ENCODE measurements at regions not wholly inside any gene's neighbourhood (a gene's known extent, or its start where the extent isn't known, plus 50 kb on each side); places are given as distances from the start of the nearest gene placed in this dataset.

DNA sequence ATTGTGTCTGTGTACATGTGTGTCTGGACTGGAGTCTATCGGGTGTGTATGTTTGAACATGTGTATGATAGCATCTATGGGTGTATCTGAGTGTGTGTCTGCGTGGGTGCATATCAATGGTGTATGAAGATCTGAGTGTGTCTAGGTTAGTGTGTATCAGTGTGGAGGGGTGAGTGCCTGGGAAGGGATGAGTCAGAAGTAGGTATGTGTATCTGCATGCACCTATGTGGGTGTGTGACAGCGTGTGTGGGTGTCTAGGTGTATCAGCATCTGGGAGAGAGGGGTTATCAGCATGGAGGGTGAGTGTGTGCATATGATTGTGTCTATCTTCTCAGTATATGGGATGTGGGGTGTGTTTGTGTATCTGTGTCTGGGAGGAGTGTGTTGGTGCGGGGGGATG, 58.2 kb upstream of the LHX1 start:
- POLR2A ChIA-PET = no interaction called here
- TF ChIP-seq CTBP1 (IDR thresholded peaks at IDR 0.05; ENCODE audit: borderline replicate concordance) = no peak

GRCh38 chr17:36879624-36880131, 57.6 kb upstream of the LHX1 start:
- DNase-seq (ENCODE audit: extremely low spot score) = no peak
- TF ChIP-seq, protein P1, sequence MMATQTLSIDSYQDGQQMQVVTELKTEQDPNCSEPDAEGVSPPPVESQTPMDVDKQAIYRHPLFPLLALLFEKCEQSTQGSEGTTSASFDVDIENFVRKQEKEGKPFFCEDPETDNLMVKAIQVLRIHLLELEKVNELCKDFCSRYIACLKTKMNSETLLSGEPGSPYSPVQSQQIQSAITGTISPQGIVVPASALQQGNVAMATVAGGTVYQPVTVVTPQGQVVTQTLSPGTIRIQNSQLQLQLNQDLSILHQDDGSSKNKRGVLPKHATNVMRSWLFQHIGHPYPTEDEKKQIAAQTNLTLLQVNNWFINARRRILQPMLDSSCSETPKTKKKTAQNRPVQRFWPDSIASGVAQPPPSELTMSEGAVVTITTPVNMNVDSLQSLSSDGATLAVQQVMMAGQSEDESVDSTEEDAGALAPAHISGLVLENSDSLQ (IDR thresholded peaks at IDR 0.05) = no peak
- no peak for TF ChIP-seq CTBP1 (IDR thresholded peaks at IDR 0.05; ENCODE audit: borderline replicate concordance)
- no peak for TF ChIP-seq ELF4 (IDR thresholded peaks at IDR 0.05)
- no peak for TF ChIP-seq FOXA1 (IDR thresholded peaks at IDR 0.05)
- TF ChIP-seq NFRKB (IDR thresholded peaks at IDR 0.05) = no peak
- no peak for TF ChIP-seq HDGF (IDR thresholded peaks at IDR 0.05; ENCODE audit: borderline replicate concordance)
- TF ChIP-seq SP1 (IDR thresholded peaks at IDR 0.05) = no peak
- TF ChIP-seq L3MBTL2 (conservative IDR thresholded peaks at IDR 0.05) = no peak
- no peak for TF ChIP-seq BHLHE40 (IDR thresholded peaks at IDR 0.05; ENCODE audit: borderline replicate concordance)
- TF ChIP-seq LEF1 (IDR thresholded peaks at IDR 0.05; ENCODE audit: borderline replicate concordance) = no peak
- TF ChIP-seq SUZ12 (IDR thresholded peaks at IDR 0.05) = no peak
- TF ChIP-seq ARNT (IDR thresholded peaks at IDR 0.05) = no peak
- no peak for TF ChIP-seq TARDBP (IDR thresholded peaks at IDR 0.05)
- no peak for TF ChIP-seq ZNF384 (IDR thresholded peaks at IDR 0.05)
- ChIA-PET CTCF (no interaction called here), POLR2A (no interaction called here)

More for the DNA sequence above, 58.2 kb upstream of the LHX1 start:
- CTCF ChIA-PET = no interaction called here
- no peak for DNase-seq (ENCODE audit: extremely low spot score)

GRCh38 chr17:36880268-36880905, 56.9 kb upstream of the LHX1 start:
- TF ChIP-seq NFRKB (IDR thresholded peaks at IDR 0.05) (no peak), ELF4 (IDR thresholded peaks at IDR 0.05) (no peak), ZNF384 (IDR thresholded peaks at IDR 0.05) (no peak), HDGF (IDR thresholded peaks at IDR 0.05; ENCODE audit: borderline replicate concordance) (no peak), BHLHE40 (IDR thresholded peaks at IDR 0.05; ENCODE audit: borderline replicate concordance) (no peak), L3MBTL2 (conservative IDR thresholded peaks at IDR 0.05) (no peak), ARNT (IDR thresholded peaks at IDR 0.05) (no peak), TARDBP (IDR thresholded peaks at IDR 0.05) (no peak), SP1 (IDR thresholded peaks at IDR 0.05) (no peak), SUZ12 (IDR thresholded peaks at IDR 0.05) (no peak), CTBP1 (IDR thresholded peaks at IDR 0.05; ENCODE audit: borderline replicate concordance) (no peak), FOXA1 (IDR thresholded peaks at IDR 0.05) (no peak), FOXM1 (IDR thresholded peaks at IDR 0.05; ENCODE audit: borderline replicate concordance) (no peak), LEF1 (IDR thresholded peaks at IDR 0.05; ENCODE audit: borderline replicate concordance) (no peak), FOXK2 (IDR thresholded peaks at IDR 0.05) (no peak)
- TF ChIP-seq, protein P1 (IDR thresholded peaks at IDR 0.05) = no peak
- POLR2A ChIA-PET = no interaction called here
- DNase-seq (ENCODE audit: extremely low spot score) = no peak
- CTCF ChIA-PET = no interaction called here

- ChIA-PET CTCF (no interaction called here), POLR2A (no interaction called here)
- no peak for TF ChIP-seq BHLHE40 (IDR thresholded peaks at IDR 0.05; ENCODE audit: borderline replicate concordance)
- no peak for TF ChIP-seq SP1 (IDR thresholded peaks at IDR 0.05)
- no peak for TF ChIP-seq FOXK2 (IDR thresholded peaks at IDR 0.05)
- TF ChIP-seq L3MBTL2 (conservative IDR thresholded peaks at IDR 0.05) = no peak
- TF ChIP-seq HDGF (IDR thresholded peaks at IDR 0.05; ENCODE audit: borderline replicate concordance) = no peak
- TF ChIP-seq FOXM1 (IDR thresholded peaks at IDR 0.05; ENCODE audit: borderline replicate concordance) = no peak
- TF ChIP-seq, protein P1 (IDR thresholded peaks at IDR 0.05) = no peak
- TF ChIP-seq LEF1 (IDR thresholded peaks at IDR 0.05; ENCODE audit: borderline replicate concordance) = no peak
- no peak for TF ChIP-seq NFRKB (IDR thresholded peaks at IDR 0.05)
- no peak for TF ChIP-seq ZNF384 (IDR thresholded peaks at IDR 0.05)
- TF ChIP-seq CTBP1 (IDR thresholded peaks at IDR 0.05; ENCODE audit: borderline replicate concordance) = no peak
- no peak for TF ChIP-seq ARNT (IDR thresholded peaks at IDR 0.05)
- no peak for TF ChIP-seq SUZ12 (IDR thresholded peaks at IDR 0.05)
- TF ChIP-seq ELF4 (IDR thresholded peaks at IDR 0.05) = no peak
- no peak for TF ChIP-seq TARDBP (IDR thresholded peaks at IDR 0.05)
- no peak for TF ChIP-seq FOXA1 (IDR thresholded peaks at IDR 0.05)
- DNase-seq (ENCODE audit: extremely low spot score) = no peak
These were observed 56.0 kb upstream of the LHX1 start for GRCh38 chr17:36881323-36881722.

- ChIA-PET POLR2A (interaction anchor here (0.7 kb wide), 1 partner anchor 15 kb away, joined by 3 read pairs; no protein-coding TSS in a partner anchor), CTCF (no interaction called here)
- no peak for DNase-seq (ENCODE audit: extremely low spot score)
- no peak for TF ChIP-seq SUZ12 (IDR thresholded peaks at IDR 0.05)
- TF ChIP-seq, protein P1 (IDR thresholded peaks at IDR 0.05) = no peak
- no peak for TF ChIP-seq NFRKB (IDR thresholded peaks at IDR 0.05)
- no peak for TF ChIP-seq HDGF (IDR thresholded peaks at IDR 0.05; ENCODE audit: borderline replicate concordance)
- no peak for TF ChIP-seq ZNF384 (IDR thresholded peaks at IDR 0.05)
These were observed 52.7 kb upstream of the LHX1 start for GRCh38 chr17:36884495-36885152.

Data from HEK293T (cell line).